Lung (tissue), 11 donors: ENCODE measurements at regions not wholly inside any gene's neighbourhood (a gene's known extent, or its start where the extent isn't known, plus 50 kb on each side); places are given as distances from the start of the nearest gene placed in this dataset.

ENCODE experiments used
- ATAC-seq: fragments of 200-7000 bp; cut with Tn5 transposase; one replicate; pipeline ENCODE4 v1.9.1; 2020; ENCODE audit warnings: moderate number of reproducible peaks; ENCODE audit not compliant: insufficient read depth, low FRiP score
- DNase-seq, 3 donors: peaks; one replicate each; pipeline ENCODE4 v3.0.0-alpha.2; 2013 to 2017
- H3K27ac ChIP-seq, 2 donors: one replicate each; pipeline ENCODE4 v1.5.1; 2013; ENCODE audit warnings: mild to moderate bottlenecking in 2 of 2, moderate library complexity in 2 of 2, control low read depth in 1 of 2, inconsistent platforms in 1 of 2, low read depth in 1 of 2, low read length in 1 of 2
- H3K27me3 ChIP-seq, 3 donors: one replicate each; pipeline ENCODE4 v1.5.1; 2013; ENCODE audit warnings: low read length in 2 of 3; ENCODE audit not compliant: control insufficient read depth in 3 of 3, insufficient read depth in 3 of 3
- H3K36me3 ChIP-seq, 4 donors: one replicate each; pipeline ENCODE4 v1.5.1; 2013; ENCODE audit warnings: low read length in 4 of 4, mild to moderate bottlenecking in 1 of 4, moderate library complexity in 1 of 4; ENCODE audit not compliant: control insufficient read depth in 4 of 4, insufficient read depth in 4 of 4
- H3K4me1 ChIP-seq, 5 donors: one replicate each; pipeline ENCODE4 v1.5.1; 2013; ENCODE audit warnings: low read length in 5 of 5, mild to moderate bottlenecking in 2 of 5, moderate library complexity in 1 of 5; ENCODE audit not compliant: control insufficient read depth in 5 of 5, insufficient read depth in 5 of 5
- H3K4me3 ChIP-seq: one replicate; pipeline ENCODE4 v1.5.1; 2013; ENCODE audit warnings: mild to moderate bottlenecking, control low read depth, moderate library complexity
- H3K9ac ChIP-seq, 2 donors: one replicate each; pipeline ENCODE4 v1.5.1; 2013; ENCODE audit warnings: low read length in 2 of 2, control low read depth in 1 of 2; ENCODE audit not compliant: insufficient read depth in 1 of 2
- H3K9me3 ChIP-seq, 4 donors: one replicate each; pipeline ENCODE4 v1.5.1; 2013; ENCODE audit warnings: low read length in 3 of 4, mild to moderate bottlenecking in 1 of 4, moderate library complexity in 1 of 4; ENCODE audit not compliant: control insufficient read depth in 4 of 4, insufficient read depth in 3 of 4
- WGBS, 2 donors: extraction: QIAGEN DNeasy Blood & Tissue Kit; methylation state at CpG; one replicate each; pipeline ENCODE4 v1.1.7; 2013; 5-methylcytosine and 5-hydroxymethylcytosine counted together
- TF ChIP-seq, protein P1 (sequence below): IDR thresholded peaks from 2 replicates; pipeline ENCODE4 v1.5.1; 2012; ENCODE audit warnings: mild to moderate bottlenecking; ENCODE audit errors: control extremely low read depth, extremely low read depth
- donor health status: control.
- donor health status: control.
- donor health status: Bipolar disorder and iron deficiency.
- donor health status: healthy.
- donor health status: DM: yes; HTN: yes; CAD: no.

DNA sequence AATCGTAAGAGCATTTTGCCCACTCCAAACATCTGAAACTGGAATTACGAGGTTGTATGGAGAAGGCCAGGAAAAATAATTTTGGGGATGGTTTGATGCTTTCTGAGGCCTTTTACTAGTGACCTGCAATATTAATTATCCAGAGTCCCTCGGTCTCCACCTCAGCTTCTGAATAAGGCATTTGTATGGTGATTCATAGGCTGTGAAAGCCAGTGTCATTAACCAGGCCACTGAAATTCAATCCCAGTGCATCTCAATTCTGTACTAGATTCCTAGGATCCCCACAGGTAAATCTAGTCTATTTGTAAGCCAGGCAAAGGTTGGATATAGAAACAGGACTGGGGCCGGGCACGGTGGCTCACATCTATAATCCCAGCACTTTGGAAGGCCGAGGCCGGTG, 135.4 kb upstream of the RBPJ start:
- Histone ChIP-seq H3K9me3 (no peaks in the 10 kb centered on the region), H3K27ac (no peak overlapping the region), H3K4me3 (no peak overlapping the region), H3K27me3 (no peaks in the 10 kb centered on the region), H3K9ac (no peak overlapping the region), H3K36me3 (no peaks in the 10 kb centered on the region), H3K4me1 (no peaks in the 10 kb centered on the region)
- TF ChIP-seq, protein P1, sequence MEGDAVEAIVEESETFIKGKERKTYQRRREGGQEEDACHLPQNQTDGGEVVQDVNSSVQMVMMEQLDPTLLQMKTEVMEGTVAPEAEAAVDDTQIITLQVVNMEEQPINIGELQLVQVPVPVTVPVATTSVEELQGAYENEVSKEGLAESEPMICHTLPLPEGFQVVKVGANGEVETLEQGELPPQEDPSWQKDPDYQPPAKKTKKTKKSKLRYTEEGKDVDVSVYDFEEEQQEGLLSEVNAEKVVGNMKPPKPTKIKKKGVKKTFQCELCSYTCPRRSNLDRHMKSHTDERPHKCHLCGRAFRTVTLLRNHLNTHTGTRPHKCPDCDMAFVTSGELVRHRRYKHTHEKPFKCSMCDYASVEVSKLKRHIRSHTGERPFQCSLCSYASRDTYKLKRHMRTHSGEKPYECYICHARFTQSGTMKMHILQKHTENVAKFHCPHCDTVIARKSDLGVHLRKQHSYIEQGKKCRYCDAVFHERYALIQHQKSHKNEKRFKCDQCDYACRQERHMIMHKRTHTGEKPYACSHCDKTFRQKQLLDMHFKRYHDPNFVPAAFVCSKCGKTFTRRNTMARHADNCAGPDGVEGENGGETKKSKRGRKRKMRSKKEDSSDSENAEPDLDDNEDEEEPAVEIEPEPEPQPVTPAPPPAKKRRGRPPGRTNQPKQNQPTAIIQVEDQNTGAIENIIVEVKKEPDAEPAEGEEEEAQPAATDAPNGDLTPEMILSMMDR = no peak
- no peak for DNase-seq
- 96 to 97% methylated on average over 7 of the region's 7 CpGs for WGBS, 2 donors
- no peak for ATAC-seq

DNA sequence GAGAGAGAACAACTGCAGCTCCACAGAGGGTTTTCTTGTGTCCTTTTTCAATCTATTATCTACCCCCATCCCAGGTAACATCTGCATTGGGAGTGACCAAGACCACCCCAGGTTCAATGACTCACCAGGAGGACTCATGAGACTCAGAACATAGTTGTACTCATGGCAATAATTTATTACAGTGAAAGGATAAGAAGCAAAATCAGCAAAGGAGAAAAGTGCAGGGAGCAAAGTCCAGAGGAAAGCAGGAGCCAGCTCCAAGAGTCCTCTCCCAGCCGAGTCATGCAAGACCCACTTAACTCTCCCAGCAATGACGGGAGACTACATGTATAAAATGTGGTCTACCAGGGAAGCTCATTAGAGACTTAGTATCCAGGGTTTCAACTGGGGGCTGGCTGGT, 129.5 kb upstream of the RBPJ start:
- ATAC-seq = no peak
- no peak overlapping the region for H3K27ac ChIP-seq
- no peak for DNase-seq

DNA sequence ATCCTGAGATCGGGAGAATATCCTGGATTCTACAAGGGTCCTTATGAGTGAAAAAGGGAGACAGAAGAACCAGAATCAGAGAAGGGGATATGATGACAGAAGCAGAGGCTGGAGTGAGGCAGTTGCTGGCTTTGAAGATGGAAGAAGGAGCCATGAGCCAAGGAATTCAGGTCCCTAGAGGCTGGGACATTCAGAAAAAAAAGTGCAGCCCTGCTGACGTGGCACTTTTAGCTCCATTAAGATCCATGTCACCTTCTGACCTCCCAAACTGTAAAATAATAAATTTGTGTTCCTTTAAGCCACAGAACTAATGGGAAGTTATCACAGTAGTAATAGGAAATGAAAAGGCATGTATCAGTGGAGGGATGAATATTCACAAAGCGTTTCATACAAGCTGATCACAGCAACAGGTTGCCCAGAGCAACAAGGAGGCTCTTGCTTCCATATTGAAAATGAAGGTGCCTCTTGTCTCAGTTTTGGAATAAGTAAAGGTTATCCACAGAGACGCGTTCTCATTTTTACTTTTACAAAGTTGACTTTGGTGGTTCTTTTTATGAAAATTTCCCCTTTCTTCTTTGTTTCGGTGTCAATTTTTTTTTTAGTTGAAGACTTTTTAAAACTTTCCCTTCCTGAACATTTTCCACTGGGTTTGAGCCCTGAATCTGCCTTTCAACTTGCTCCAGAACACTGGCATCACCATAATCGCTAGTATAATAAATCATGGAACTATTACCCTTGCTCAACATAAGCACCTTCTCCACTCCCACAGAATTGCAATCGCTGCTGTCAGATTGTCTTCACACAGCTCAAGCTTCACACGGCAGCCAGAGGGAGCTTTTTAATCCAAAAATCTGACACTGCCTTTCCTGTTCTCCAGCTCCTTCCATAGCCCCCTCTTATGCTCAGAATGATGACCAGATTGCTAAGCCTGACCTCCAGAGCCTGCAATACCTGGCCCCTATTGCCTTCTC, 127.6 kb upstream of the RBPJ start:
- WGBS, 2 donors = 68 to 73% methylated on average over 9 of the region's 9 CpGs
- Histone ChIP-seq H3K27ac (no peak overlapping the region), H3K36me3 (no peaks in the 10 kb centered on the region), H3K27me3 (no peaks in the 10 kb centered on the region), H3K9me3 (no peaks in the 10 kb centered on the region), H3K9ac (no peak overlapping the region), H3K4me3 (no peak overlapping the region), H3K4me1 (no peaks in the 10 kb centered on the region)
- TF ChIP-seq, protein P1 = no peak
- no peak for ATAC-seq
- peak in 2 of 3 donors; percentile 26 to 54 for DNase-seq

More for the DNA sequence above, 129.5 kb upstream of the RBPJ start:
- TF ChIP-seq, protein P1 = no peak
- H3K4me1 ChIP-seq = no peaks in the 10 kb centered on the region
- no peaks in the 10 kb centered on the region for H3K27me3 ChIP-seq
- H3K36me3 ChIP-seq = no peaks in the 10 kb centered on the region
- WGBS, 2 donors = 81 to 85% methylated on average over 2 of the region's 2 CpGs
- no peak overlapping the region for H3K9ac ChIP-seq
- no peak overlapping the region for H3K4me3 ChIP-seq
- no peaks in the 10 kb centered on the region for H3K9me3 ChIP-seq
